ENCODE measurements at regions not wholly inside any gene's neighbourhood (a gene's known extent, or its start where the extent isn't known, plus 50 kb on each side); places are given as distances from the start of the nearest gene placed in this dataset.

GRCh38 chr5:99929806-99930135 lies 605.4 kb upstream of the FAM174A start:
- no TSS peak for BruUV-seq (replicated peaks)
- intact Hi-C loops (cut with micrococcal nuclease; ENCODE audit: unreplicated experiment): no loop called here

GRCh38 chr5:99929067-99929805 lies 605.9 kb upstream of the FAM174A start:
- Histone ChIP-seq H2AFZ (ENCODE audit: low read length) (no peak overlapping the region), H3K9me3 (ENCODE audit: low read length) (no peaks in the 10 kb centered on the region), H4K20me1 (ENCODE audit: insufficient read depth, low read length) (no peaks in the 10 kb centered on the region), H3K4me2 (ENCODE audit: low read length) (no peak overlapping the region), H3K27ac (ENCODE audit: low read depth, low read length, poor library complexity, severe bottlenecking) (no peak overlapping the region), H3K79me2 (ENCODE audit: insufficient read depth, low read depth, low read length) (no peaks in the 10 kb centered on the region), H3K9me2 (ENCODE audit: insufficient read depth, low read length) (no peaks in the 10 kb centered on the region), H3K4me3 (ENCODE audit: low read depth, low read length, poor library complexity, severe bottlenecking) (no peak overlapping the region), H3K4me1 (ENCODE audit: insufficient read depth, low read length, poor library complexity, severe bottlenecking) (no peaks in the 10 kb centered on the region), H3K36me3 (ENCODE audit: insufficient read depth, low read length) (no peaks in the 10 kb centered on the region)
- no peak for TF ChIP-seq CTCF (conservative IDR thresholded peaks at IDR 0.05; ENCODE audit: low read length)
- no peak for TF ChIP-seq EZH2phosphoT487 (IDR thresholded peaks at IDR 0.05; ENCODE audit: borderline replicate concordance, low read depth, low read length)
- DNase-seq (ENCODE audit: low spot score): no peak
- intact Hi-C loops (cut with micrococcal nuclease; ENCODE audit: unreplicated experiment): no loop called here
- ChIA-PET CTCF (ENCODE audit: unreplicated experiment) (no interaction called here), POLR2A (interaction anchor here (0.7 to 1.1 kb wide), 2 partner anchors 8 to 150 kb away, joined by 3 read pairs; no protein-coding TSS in a partner anchor)
- no TSS peak for BruUV-seq (replicated peaks)

More at GRCh38 chr5:99929806-99930135, 605.4 kb upstream of the FAM174A start:
- POLR2A ChIA-PET: no interaction called here
- Histone ChIP-seq H3K4me2 (ENCODE audit: low read length) (no peak overlapping the region), H3K79me2 (ENCODE audit: insufficient read depth, low read depth, low read length) (no peaks in the 10 kb centered on the region), H4K20me1 (ENCODE audit: insufficient read depth, low read length) (no peaks in the 10 kb centered on the region), H3K9me2 (ENCODE audit: insufficient read depth, low read length) (no peaks in the 10 kb centered on the region), H3K4me3 (ENCODE audit: low read depth, low read length, poor library complexity, severe bottlenecking) (no peak overlapping the region), H3K36me3 (ENCODE audit: insufficient read depth, low read length) (no peaks in the 10 kb centered on the region), H3K9me3 (ENCODE audit: low read length) (no peaks in the 10 kb centered on the region), H3K4me1 (ENCODE audit: insufficient read depth, low read length, poor library complexity, severe bottlenecking) (no peaks in the 10 kb centered on the region), H2AFZ (ENCODE audit: low read length) (no peak overlapping the region), H3K27ac (ENCODE audit: low read depth, low read length, poor library complexity, severe bottlenecking) (no peak overlapping the region)
- no peak for DNase-seq (ENCODE audit: low spot score)
- TF ChIP-seq CTCF (conservative IDR thresholded peaks at IDR 0.05; ENCODE audit: low read length): no peak
- TF ChIP-seq EZH2phosphoT487 (IDR thresholded peaks at IDR 0.05; ENCODE audit: borderline replicate concordance, low read depth, low read length): no peak
- CTCF ChIA-PET (ENCODE audit: unreplicated experiment): no interaction called here

- Histone ChIP-seq H3K36me3 (ENCODE audit: insufficient read depth, low read length) (no peaks in the 10 kb centered on the region), H3K4me1 (ENCODE audit: insufficient read depth, low read length, poor library complexity, severe bottlenecking) (no peaks in the 10 kb centered on the region), H3K27ac (ENCODE audit: low read depth, low read length, poor library complexity, severe bottlenecking) (no peak overlapping the region), H3K9me2 (ENCODE audit: insufficient read depth, low read length) (no peaks in the 10 kb centered on the region), H3K4me3 (ENCODE audit: low read depth, low read length, poor library complexity, severe bottlenecking) (no peak overlapping the region), H3K79me2 (ENCODE audit: insufficient read depth, low read depth, low read length) (no peaks in the 10 kb centered on the region), H2AFZ (ENCODE audit: low read length) (no peak overlapping the region), H3K4me2 (ENCODE audit: low read length) (no peak overlapping the region), H4K20me1 (ENCODE audit: insufficient read depth, low read length) (no peaks in the 10 kb centered on the region), H3K9me3 (ENCODE audit: low read length) (no peaks in the 10 kb centered on the region)
- CTCF ChIA-PET (ENCODE audit: unreplicated experiment): no interaction called here
- intact Hi-C loops (cut with micrococcal nuclease; ENCODE audit: unreplicated experiment): no loop called here
- DNase-seq (ENCODE audit: low spot score): no peak
- TF ChIP-seq CTCF (conservative IDR thresholded peaks at IDR 0.05; ENCODE audit: low read length) (no peak), EZH2phosphoT487 (IDR thresholded peaks at IDR 0.05; ENCODE audit: borderline replicate concordance, low read depth, low read length) (no peak)
- BruUV-seq (replicated peaks): no TSS peak
- POLR2A ChIA-PET: interaction anchor here (0.7 to 1.1 kb wide), 2 partner anchors 9 to 149 kb away, joined by 3 read pairs; no protein-coding TSS in a partner anchor
Measured at GRCh38 chr5:99928490-99928889, 606.7 kb upstream of the FAM174A start.
